HEK293T (cell line): ENCODE measurements at regions not wholly inside any gene's neighbourhood (a gene's known extent, or its start where the extent isn't known, plus 50 kb on each side); places are given as distances from the start of the nearest gene placed in this dataset.

Experiments
- FOXK2 ChIP-seq: fragments of 450-650 bp; IDR thresholded peaks from 2 replicates; pipeline ENCODE4 v1.6.1; 2016; ENCODE audit warnings: mild to moderate bottlenecking
- FOXM1 ChIP-seq: fragments of 450-650 bp; IDR thresholded peaks from 2 replicates; pipeline ENCODE4 v1.6.1; 2017; ENCODE audit warnings: mild to moderate bottlenecking, borderline replicate concordance
- NFRKB ChIP-seq: fragments of 450-650 bp; IDR thresholded peaks from 2 replicates; pipeline ENCODE4 v1.6.1; 2016; ENCODE audit warnings: mild to moderate bottlenecking, moderate library complexity

GRCh38 chr9:36728651-36729520 lies 156.2 kb downstream of the MELK start:
- TF ChIP-seq NFRKB (no peak), FOXK2 (no peak), FOXM1 (no peak)
